HG02571 (cell line): ENCODE measurements at regions not wholly inside any gene's neighbourhood (a gene's known extent, or its start where the extent isn't known, plus 50 kb on each side); places are given as distances from the start of the nearest gene placed in this dataset.

Source experiments
- ATAC-seq: cut with Tn5 transposase; IDR thresholded peaks from one replicate; pipeline ENCODE4 v1.9.1; 2021; ENCODE audit warnings: mild to moderate bottlenecking, moderate library complexity; ENCODE audit not compliant: unreplicated experiment

- ATAC-seq, result no peak
Measured at GRCh38 chr14:85428926-85429325, 101.0 kb upstream of the FLRT2 start.

GRCh38 chr14:85437148-85437547 lies 92.8 kb upstream of the FLRT2 start:
- no peak for ATAC-seq

- no peak for ATAC-seq
Measured at GRCh38 chr14:85438001-85438400, 91.9 kb upstream of the FLRT2 start.

- ATAC-seq, result no peak
Measured at GRCh38 chr14:85438481-85438942, 91.4 kb upstream of the FLRT2 start.

- ATAC-seq, result no peak
Measured at GRCh38 chr14:85439696-85440328, 90.1 kb upstream of the FLRT2 start.

- ATAC-seq, result no peak
Measured at GRCh38 chr14:85441909-85442643, 87.9 kb upstream of the FLRT2 start.

GRCh38 chr14:85442996-85443395 lies 86.9 kb upstream of the FLRT2 start:
- no peak for ATAC-seq

- ATAC-seq, result no peak
Measured at GRCh38 chr14:85444635-85445034, 85.3 kb upstream of the FLRT2 start.

GRCh38 chr14:85445151-85445795 lies 84.7 kb upstream of the FLRT2 start:
- ATAC-seq, result no peak

- no peak for ATAC-seq
Measured at GRCh38 chr14:85447883-85448282, 82.1 kb upstream of the FLRT2 start.

- ATAC-seq, result no peak
Measured at GRCh38 chr14:85451421-85451820, 78.5 kb upstream of the FLRT2 start.

GRCh38 chr14:85453401-85454225 lies 76.3 kb upstream of the FLRT2 start:
- no peak for ATAC-seq

- ATAC-seq, result no peak
Measured at GRCh38 chr14:85454226-85454813, 75.6 kb upstream of the FLRT2 start.

- ATAC-seq, result no peak
Measured at GRCh38 chr14:85459361-85460000, 70.5 kb upstream of the FLRT2 start.

- no peak for ATAC-seq
Measured at GRCh38 chr14:85461432-85462133, 68.4 kb upstream of the FLRT2 start.

GRCh38 chr14:85463512-85463911 lies 66.4 kb upstream of the FLRT2 start:
- no peak for ATAC-seq

- ATAC-seq, result no peak
Measured at GRCh38 chr14:85464135-85464895, 65.6 kb upstream of the FLRT2 start.

- no peak for ATAC-seq
Measured at GRCh38 chr14:85466678-85467077, 63.3 kb upstream of the FLRT2 start.

- no peak for ATAC-seq
Measured at GRCh38 chr14:85468816-85469215, 61.1 kb upstream of the FLRT2 start.
